ENCODE measurements at regions not wholly inside any gene's neighbourhood (a gene's known extent, or its start where the extent isn't known, plus 50 kb on each side); places are given as distances from the start of the nearest gene placed in this dataset.

- peak; percentile 23 to 83 (median 42) for DNase-seq
- peaks cover 0 to 2% of the 10 kb centered on the region in 2 donors for H3K36me3 ChIP-seq
- H3K4me3 ChIP-seq = peak overlapping the region; percentile 6 to 31
- peak in 1 of 2 donors; percentile 14 for TF ChIP-seq CTCF (IDR thresholded peaks at IDR 0.05)
- H3K4me1 ChIP-seq = peaks cover 0 to 14% of the 10 kb centered on the region in 2 donors
- H3K9me3 ChIP-seq = no peaks in the 10 kb centered on the region
- ATAC-seq = peak; percentile 93
- intact Hi-C loops (cut with DNase I) = no loop called here
- no peak overlapping the region for H3K27ac ChIP-seq
- no peaks in the 10 kb centered on the region for H3K27me3 ChIP-seq
Observed at GRCh38 chr7:65731562-65732035, 141.3 kb upstream of the VKORC1L1 start.

- Histone ChIP-seq H3K36me3 (peaks cover 0 to 11% of the 10 kb centered on the region in 2 donors), H3K27ac (no peak overlapping the region), H3K27me3 (no peaks in the 10 kb centered on the region), H3K9me3 (no peaks in the 10 kb centered on the region), H3K4me3 (no peak overlapping the region), H3K4me1 (peaks cover 0 to 8% of the 10 kb centered on the region in 2 donors)
- TF ChIP-seq CTCF (IDR thresholded peaks at IDR 0.05) = no peak
- no peak for DNase-seq
- intact Hi-C loops (cut with DNase I) = no loop called here
- ATAC-seq = no peak
Observed at GRCh38 chr7:65744406-65744805, 128.5 kb upstream of the VKORC1L1 start.

- H3K36me3 ChIP-seq = no peaks in the 10 kb centered on the region
- DNase-seq (no peak), ATAC-seq (no peak)
- H3K27ac ChIP-seq = no peak overlapping the region
- H3K4me3 ChIP-seq = no peak overlapping the region
- no peaks in the 10 kb centered on the region for H3K9me3 ChIP-seq
- H3K27me3 ChIP-seq = no peaks in the 10 kb centered on the region
- H3K4me1 ChIP-seq = peaks cover 0 to 18% of the 10 kb centered on the region in 2 donors
- no peak for TF ChIP-seq CTCF (IDR thresholded peaks at IDR 0.05)
- intact Hi-C loops (cut with DNase I) = no loop called here
Observed at GRCh38 chr7:65746398-65746669, 126.5 kb upstream of the VKORC1L1 start.

- ATAC-seq = no peak
- Histone ChIP-seq H3K4me1 (peaks cover 4 to 39% of the 10 kb centered on the region in 2 donors), H3K9me3 (no peaks in the 10 kb centered on the region), H3K4me3 (no peak overlapping the region), H3K36me3 (no peaks in the 10 kb centered on the region), H3K27me3 (no peaks in the 10 kb centered on the region), H3K27ac (no peak overlapping the region)
- intact Hi-C loops (cut with DNase I) = no loop called here
- no peak for TF ChIP-seq CTCF (IDR thresholded peaks at IDR 0.05)
- DNase-seq = no peak
Observed at GRCh38 chr7:65749039-65749438, 123.8 kb upstream of the VKORC1L1 start.

- intact Hi-C loops (cut with DNase I) = no loop called here
- H3K27ac ChIP-seq = no peak overlapping the region
- TF ChIP-seq CTCF (IDR thresholded peaks at IDR 0.05) = no peak
Observed at GRCh38 chr7:65749518-65749917, 123.4 kb upstream of the VKORC1L1 start.

More at GRCh38 chr7:65749518-65749917, 123.4 kb upstream of the VKORC1L1 start:
- peaks cover 4 to 40% of the 10 kb centered on the region in 2 donors for H3K4me1 ChIP-seq
- ATAC-seq (no peak), DNase-seq (no peak)
- peaks cover 0 to under 1% of the 10 kb centered on the region in 2 donors for H3K36me3 ChIP-seq
- no peaks in the 10 kb centered on the region for H3K27me3 ChIP-seq
- no peak overlapping the region for H3K4me3 ChIP-seq
- H3K9me3 ChIP-seq = no peaks in the 10 kb centered on the region

All from left lung (tissue), 4 donors.